Islet of Langerhans (tissue), 1 donor: ENCODE measurements at regions not wholly inside any gene's neighbourhood (a gene's known extent, or its start where the extent isn't known, plus 50 kb on each side); places are given as distances from the start of the nearest gene placed in this dataset.
"Not testable (repeated sequence)": the region's sequence is repeated elsewhere in the genome, so short reads cannot be mapped to it uniquely, and the experiment has no call there.

Source experiments
- FAIRE-seq: peaks from one replicate; lab custom pipeline; 2011; peaks lifted over from hg19 to GRCh38; lab: Jason Lieb, UNC

DNA sequence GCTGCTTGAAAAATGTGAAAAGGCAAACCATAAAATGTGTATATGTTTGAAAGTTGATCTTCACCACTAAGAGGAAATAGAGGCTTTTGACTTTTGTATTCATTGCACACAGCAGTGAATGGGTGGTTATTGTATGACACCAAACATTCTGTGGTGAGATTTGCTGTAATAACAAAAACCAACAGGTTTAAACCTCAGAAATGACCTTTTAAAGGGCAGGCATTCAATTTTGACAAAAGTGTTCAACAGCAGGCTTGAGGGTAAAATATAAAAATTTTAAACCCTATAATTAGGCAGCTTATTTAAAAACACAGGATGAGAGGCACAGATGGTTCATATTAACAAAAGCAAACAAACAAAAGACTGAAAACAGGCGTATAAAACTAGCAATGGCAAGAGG is 128.1 kb upstream of the NUDT12 start:
- no peak for FAIRE-seq

DNA sequence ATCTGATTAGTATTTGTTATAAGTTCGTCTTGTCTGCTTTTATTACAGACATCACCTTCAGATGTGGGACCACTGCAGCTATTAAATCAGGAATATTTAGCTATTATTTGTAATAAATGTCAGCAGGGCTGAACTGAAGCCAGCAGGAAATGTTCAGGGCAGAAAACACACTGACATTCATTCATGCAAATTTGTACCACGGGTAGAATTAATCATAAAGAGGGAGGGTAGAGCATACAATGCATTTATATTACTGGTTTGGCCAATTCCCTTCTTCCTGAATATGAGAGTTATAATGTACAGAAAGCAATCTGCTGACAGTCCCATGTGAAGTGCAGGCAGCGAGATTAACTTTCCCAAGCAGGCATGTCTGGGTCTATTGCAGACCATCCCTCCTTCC is 117.3 kb upstream of the NUDT12 start:
- no peak for FAIRE-seq

DNA sequence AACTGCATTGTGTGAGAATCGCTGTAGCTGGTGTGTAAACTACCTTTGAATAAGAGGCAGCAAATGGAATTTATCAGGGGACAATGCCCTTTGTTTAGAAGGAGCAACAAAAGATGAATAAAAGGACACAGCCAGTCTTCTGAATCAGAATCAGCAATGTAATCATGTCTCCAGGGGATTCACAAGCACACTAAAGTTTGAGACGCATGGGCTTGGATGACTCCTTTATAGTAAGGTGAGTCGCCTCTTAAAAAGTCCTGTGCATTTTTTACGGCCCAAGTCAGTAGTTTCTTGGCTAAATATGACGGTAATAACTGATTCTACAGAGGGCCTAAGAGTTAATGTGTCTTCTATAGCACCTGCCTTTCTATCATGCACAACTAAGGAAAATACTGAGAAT is 113.6 kb upstream of the NUDT12 start:
- FAIRE-seq: not testable (repeated sequence)

DNA sequence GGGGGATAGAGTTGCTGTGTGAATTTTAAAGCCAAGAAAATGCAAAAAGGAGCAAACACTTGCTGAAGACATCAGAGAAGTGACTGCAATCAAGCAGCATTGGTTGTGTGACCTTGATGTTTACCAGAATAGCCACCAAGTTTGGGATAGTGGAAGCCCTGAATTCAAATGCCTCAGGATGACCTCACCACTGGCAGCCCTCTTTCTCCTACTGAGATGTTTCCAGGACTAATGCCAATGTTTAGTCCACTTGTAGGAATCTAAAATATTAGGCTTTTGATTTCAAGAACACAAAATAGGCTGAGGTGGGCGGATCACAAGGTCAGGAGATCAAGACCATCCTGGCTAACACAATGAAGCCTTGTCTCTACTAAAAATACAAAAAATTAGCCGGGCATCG is 112.2 kb upstream of the NUDT12 start:
- FAIRE-seq: no peak

DNA sequence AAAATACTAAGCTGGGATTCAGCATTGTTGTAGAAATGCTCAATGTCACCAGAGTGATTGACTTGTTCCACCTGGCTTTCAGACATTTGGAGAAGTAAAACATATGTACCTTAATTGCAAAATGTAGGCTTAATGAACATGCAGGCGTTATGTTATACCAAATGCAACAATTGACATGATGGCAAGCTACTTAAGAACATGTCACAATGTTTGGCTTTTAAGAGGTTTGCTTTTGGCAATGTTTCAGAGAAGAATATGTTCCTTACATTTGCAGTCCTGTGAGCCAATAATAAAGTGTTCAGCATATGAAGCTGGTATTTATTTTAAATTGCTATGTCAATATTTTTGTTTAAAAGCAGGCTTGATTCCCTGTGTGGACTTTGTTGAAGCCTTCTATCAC is 111.7 kb upstream of the NUDT12 start:
- FAIRE-seq: peak; percentile 9

DNA sequence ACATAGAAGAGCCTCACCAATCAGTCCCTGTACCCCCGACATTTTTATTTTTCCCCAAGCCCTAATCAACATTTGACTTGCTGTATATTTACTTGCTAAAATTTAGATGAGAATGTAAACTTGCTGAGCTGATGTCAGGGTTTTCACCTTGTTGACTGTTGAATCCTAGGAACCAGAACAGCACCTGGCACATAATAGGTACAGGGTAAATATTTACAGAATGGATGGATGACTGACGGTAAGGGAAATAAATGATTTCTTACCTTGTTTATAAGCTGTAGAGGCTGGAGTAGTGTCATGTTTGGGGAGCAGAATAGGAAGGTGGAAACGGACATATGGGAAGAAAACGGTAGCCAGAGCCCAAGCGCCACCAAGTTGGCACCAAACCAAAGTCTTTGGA is 107.0 kb upstream of the NUDT12 start:
- FAIRE-seq: peak; percentile 88

DNA sequence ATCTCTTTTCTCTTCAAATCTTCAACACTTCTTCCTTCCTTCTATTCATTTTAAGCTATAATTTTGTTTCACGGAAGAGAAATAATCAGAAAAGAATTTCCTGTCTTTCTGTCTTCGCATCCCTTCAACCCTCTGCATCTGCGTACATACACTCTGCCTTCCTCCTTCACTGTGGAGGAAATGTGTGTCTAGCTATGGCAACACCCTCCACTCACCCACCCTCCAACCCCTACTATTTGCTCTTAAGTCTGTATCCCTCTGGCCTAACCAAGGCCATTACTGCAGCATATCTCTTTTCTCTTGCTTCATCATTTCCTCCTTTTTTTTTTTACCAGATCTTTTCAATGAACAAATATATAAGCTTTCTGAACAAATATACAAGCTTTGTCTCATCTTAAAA is 105.7 kb upstream of the NUDT12 start:
- no peak for FAIRE-seq

DNA sequence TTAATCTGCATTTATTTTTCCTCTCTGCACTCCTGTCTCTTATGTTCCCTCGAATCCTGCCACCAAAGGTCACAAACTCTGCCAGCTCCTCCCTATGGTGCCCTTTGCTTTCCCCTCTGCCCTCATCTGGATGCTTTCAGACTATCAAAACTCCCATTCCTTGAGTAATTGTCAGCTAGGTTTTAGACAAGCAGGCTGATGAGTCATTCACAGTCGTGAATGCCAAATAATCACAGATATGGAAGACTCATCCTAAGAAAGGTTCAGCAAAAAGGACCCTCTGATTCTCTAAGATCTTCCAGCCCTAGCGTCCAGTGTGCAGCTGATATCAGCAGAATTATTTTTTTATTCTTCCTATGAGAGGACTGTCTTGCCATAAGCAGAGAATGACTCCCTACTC is 104.5 kb upstream of the NUDT12 start:
- FAIRE-seq: no peak

DNA sequence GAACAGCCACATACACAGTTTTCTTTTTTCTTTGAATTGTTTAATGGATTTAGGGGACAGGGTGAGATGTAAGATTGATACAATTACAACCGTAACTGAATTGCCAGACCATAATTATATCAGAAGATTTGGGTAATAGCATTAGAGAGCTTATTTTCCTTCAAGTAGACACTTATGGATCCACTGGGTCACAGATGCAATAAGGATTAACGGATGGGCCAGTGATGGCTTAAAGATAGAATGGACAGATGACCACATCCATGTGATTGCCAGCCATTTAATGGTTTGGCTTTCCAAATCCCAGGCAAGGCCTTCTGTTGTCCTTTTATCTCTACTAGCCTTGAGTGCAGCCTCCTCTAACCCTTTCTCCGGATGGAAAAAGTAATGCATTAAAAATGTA is 94.7 kb upstream of the NUDT12 start:
- FAIRE-seq: no peak

DNA sequence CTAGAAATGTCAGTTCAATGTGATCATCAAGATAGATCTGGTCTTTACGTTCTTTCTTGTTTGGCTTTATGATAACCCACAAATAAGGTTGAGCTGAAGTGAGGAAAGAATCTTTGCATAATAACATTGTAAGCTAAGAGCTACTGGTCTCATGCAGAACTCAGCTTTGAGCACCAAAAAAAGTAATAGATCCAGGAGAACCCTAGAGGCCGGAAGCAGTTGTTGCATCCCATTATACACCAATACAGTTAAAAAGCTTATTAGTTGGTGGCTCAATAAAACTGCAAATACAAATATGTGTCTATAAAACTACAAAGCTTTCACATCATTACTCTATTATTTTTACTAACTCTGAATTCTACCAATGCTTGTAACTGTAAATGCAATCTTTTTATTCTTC is 85.5 kb upstream of the NUDT12 start:
- no peak for FAIRE-seq

DNA sequence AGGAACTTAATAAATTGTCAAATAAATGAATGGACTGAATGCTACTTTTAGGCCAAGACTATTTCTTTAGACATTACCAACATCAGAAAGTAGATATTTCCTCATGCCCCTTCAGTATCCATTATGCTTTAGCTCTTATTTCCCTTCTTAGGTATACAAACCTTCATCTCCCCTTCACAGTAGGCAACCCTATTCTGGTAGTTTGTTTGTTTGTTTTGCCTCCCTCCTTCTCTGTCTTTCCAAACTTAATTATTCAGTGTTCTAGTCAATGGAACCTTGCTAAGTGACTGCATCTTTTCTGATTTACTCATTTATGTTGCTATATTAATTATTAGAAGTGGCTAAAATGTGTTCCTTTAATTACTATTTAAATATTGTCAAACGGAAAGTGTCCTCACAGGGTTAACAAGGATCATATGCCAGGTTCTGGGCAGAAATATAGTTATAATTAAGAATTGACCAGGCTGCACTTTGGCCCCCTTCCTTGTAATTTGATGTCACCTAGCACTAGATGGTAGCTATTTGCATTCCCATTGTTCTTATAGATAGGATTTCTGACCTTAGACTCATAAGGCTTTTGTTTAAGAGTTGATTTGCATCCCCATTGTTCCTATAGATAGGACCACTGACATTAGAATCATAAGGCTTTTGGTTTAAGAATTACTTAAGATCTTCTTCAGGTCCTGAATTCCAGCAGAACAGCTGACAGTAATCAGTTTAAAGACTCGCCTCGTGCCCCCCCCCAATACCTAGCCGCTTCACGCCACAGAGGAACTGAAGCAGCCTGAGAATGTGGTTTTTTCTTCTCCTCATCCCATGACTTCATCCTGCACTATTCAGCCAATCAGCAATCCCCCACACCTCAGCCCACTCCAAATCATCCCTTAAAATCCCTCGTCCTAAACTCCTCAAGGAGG is 84.4 kb upstream of the NUDT12 start:
- no peak for FAIRE-seq

DNA sequence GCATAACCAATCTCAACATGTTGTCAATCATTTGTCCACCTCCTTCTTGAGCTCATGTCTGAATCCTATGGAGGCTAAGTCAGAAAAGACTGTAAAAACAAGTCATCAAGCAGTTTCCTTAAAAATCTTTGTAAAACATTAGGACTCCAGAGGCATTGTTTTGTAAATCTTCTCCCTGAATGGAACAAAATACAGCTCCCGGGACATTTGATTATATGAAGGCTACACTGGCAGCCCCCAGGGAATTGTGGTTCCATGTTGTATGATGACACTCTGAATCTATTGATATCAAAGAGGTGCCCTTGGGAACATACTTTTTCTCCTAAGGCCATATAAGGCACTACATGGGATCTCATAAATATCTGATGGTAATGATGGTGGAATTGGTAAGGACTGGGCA is 83.2 kb upstream of the NUDT12 start:
- no peak for FAIRE-seq

DNA sequence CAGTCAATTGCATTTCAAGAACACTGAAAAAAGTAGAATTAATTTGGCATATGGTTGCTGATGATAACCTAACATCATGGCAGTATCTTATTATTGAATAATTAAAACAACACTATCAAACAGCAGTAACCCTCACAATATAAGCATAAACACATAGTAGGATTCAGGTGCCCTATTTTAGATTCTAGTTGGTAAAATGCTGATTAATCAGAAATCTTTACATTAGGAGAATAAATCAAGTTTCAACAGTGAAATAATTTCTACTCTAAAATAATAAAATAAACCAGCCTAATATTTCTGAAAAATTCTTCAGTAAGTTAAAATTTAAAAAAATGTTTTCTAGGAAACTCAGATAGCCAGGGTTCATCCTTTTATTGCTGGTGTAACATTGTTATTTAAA is 76.4 kb upstream of the NUDT12 start:
- no peak for FAIRE-seq

DNA sequence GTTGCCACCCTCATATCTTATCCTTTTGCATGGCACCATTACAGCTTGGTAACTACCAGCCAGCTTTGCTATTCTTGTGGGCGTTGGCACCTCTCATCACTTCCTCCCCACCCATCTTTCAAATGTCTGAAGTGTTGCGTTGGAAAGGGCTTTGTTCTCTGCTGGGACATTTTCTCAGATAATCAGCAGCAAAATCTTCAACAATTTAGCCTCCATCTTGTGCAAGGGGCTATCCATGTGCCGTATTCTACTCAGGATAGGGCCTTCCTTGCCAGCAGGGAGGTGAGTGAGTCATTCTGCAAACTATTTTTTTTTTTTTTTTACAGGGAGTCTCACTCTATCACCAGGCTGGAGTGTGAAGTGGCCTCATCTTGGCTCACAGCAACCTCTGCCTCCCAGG is 62.1 kb upstream of the NUDT12 start:
- FAIRE-seq: no peak

DNA sequence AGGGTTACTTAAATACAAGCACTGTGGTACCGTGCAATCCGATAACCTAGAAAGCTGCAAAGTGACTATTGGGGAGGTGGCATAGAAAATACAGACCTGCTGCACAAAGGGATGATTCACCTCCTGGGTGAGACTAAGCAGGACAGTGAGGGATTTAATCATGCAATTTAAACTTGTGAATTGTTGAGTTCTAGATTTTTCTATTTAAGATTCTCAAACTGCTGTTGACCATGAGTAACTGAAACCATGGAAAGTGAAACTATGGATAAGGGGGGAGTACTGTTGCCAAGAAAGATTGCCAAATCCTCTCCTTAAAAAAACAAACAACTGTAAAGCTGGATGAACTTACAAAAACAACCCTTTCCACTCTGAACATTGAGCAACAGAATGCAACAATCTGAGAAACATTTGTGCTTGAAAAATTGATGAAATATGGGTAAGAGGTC is 61.5 kb upstream of the NUDT12 start:
- FAIRE-seq: no peak

DNA sequence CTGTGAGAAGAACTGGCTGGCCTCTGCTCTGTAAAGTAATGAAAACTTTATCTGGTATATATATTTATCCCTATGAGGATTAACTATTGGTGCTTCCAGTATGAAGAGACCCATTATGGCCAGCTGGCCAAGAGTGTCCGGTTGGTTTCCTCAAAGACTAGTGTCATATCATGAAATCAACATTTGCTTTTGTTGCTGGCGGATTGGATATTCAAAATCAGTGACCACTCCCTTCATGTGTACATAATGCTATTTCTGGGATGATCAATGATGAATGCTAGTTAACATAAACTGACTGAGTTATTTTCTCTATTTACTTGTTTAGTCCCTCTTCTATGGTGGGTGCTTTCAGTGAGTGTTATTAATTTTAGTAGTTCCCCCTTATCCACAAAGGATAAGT is 60.8 kb upstream of the NUDT12 start:
- no peak for FAIRE-seq

DNA sequence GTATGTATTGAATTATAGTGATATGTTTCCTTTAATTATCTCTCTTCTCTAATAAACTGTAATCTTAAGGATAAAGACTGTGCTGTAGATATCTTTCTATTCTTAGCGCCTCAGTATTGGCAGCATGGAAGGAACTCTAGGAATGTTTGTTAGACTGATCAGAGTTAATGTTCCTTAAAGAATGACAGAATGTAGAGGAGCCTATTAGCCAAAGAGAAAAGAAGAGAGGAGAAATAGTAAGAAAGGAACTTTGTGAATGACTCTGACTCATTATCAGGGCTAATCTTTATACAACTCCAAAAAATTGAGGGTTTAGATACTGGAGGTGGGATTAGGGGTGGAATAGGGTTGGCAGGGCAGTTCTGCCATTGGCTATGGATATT is 59.0 kb upstream of the NUDT12 start:
- no peak for FAIRE-seq

DNA sequence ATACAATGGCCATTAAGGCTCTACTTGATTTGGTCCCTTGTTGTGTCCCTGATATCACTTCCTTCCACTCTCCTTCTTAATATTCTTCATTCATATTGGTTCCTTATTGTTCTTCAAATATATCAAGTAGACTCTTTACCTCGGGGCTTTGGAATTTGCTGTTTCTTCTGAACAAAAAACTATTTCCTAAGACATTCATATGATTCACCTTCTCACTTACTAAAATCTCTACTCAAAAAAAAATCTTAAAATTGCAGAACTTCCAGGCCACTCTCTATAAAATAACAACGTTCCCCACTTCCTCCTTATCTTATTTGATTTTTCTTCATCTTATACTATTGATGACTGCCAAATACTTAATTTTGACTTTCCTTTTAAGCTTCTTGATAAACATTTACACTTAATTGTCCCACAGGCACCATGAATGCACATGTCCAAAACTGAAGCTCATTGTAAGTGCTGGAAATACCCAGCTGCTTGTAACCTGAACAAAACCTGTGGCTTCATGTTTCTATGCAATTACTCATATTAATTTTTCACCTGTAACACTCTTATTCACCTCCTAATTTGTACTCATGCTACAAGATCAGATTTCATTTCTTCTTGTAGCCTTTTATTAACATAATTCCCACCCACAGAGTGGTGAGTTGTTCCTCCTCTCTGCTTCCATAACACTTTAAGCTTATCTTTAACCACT is 58.4 kb upstream of the NUDT12 start:
- no peak for FAIRE-seq

DNA sequence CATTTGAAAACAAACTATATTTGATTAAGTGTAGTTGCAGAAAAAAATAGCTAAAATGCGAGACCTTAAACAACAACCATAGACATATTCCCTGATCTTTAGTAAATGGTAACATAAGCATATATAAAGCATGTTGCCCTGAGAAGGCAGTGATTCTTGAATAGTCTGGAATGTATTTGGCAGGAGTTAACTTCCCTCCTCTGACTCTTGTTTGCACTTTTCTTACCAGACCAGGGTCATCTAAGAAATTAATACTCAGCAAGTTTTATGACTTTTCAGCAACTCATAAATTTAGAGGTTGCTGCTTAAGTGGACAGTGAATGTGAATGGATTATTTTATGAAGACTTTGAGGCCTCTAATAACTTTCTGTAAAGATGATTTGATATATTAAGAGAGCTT is 55.3 kb upstream of the NUDT12 start:
- FAIRE-seq: no peak

DNA sequence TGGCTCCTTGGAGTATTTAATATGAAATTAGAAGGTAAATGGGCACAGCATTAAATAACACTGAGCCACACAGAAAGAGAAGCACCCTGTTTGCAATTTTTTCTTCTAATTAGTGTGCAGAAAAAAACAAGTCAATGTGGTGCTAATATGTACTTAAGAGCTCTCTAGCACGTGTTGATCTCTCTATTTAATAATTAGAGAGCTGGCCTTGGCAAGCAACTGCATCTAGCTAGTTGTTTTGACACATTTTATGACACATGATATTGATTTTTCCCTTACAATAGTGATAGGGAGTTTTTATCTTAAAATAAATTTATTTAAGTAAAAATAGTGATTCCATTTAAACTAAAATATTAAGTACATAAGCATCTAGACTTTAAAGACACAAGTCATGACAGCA is 54.5 kb upstream of the NUDT12 start:
- FAIRE-seq: no peak

DNA sequence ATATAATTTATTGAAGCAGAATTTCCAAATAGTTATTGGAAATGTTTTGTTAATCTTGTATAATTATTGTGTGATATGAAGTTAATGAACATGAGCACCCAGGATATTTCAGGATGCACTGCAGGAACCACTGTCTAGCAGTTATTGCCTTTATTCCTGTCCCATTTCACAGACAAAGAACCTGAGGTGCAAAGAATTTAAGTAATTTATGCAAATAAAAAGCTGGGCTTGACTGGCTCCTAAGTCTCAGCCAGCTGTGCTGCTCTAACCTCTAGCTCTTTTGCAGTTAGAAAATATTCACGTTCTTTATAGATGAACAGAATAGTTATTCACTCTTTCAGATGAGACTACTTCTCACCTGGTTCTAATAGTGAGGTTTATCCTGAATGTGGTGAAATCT is 50.0 kb upstream of the NUDT12 start:
- FAIRE-seq: no peak
